ENCODE measurements at regions not wholly inside any gene's neighbourhood (a gene's known extent, or its start where the extent isn't known, plus 50 kb on each side); places are given as distances from the start of the nearest gene placed in this dataset.
A peak's percentile ranks its signal among the peaks of the same experiment; 100 is the strongest.

GRCh38 chr5:168209244-168209995, 82.0 kb upstream of the WWC1 start:
- DNase-seq (ENCODE audit: low spot score): no peak
- Mint-ChIP-seq H3K27me3 (ENCODE audit: low read depth) (peaks cover 3% of the 10 kb centered on the region), H3K36me3 (ENCODE audit: low read depth) (peaks cover 8% of the 10 kb centered on the region), H3K9me3 (ENCODE audit: low read depth) (no peaks in the 10 kb centered on the region), H3K4me1 (ENCODE audit: low read depth) (peaks cover 15% of the 10 kb centered on the region), H3K4me3 (ENCODE audit: unreplicated experiment) (no peak overlapping the region), H3K27ac (ENCODE audit: unreplicated experiment) (peak overlapping the region; percentile 85)
- no peak for TF ChIP-seq CTCF (IDR thresholded peaks at IDR 0.05)

- H3K4me1 Mint-ChIP-seq (ENCODE audit: low read depth): peaks cover 15% of the 10 kb centered on the region
- H3K27me3 Mint-ChIP-seq (ENCODE audit: low read depth): peaks cover 3% of the 10 kb centered on the region
- TF ChIP-seq CTCF (IDR thresholded peaks at IDR 0.05): no peak
- no peak for DNase-seq (ENCODE audit: low spot score)
- peak overlapping the region; percentile 85 for H3K27ac Mint-ChIP-seq (ENCODE audit: unreplicated experiment)
- H3K36me3 Mint-ChIP-seq (ENCODE audit: low read depth): peaks cover 6% of the 10 kb centered on the region
- no peaks in the 10 kb centered on the region for H3K9me3 Mint-ChIP-seq (ENCODE audit: low read depth)
- H3K4me3 Mint-ChIP-seq (ENCODE audit: unreplicated experiment): no peak overlapping the region
Observed at GRCh38 chr5:168209997-168210396, 81.4 kb upstream of the WWC1 start.

- Mint-ChIP-seq H3K27me3 (ENCODE audit: low read depth) (peaks cover 3% of the 10 kb centered on the region), H3K9me3 (ENCODE audit: low read depth) (no peaks in the 10 kb centered on the region), H3K36me3 (ENCODE audit: low read depth) (peaks cover 5% of the 10 kb centered on the region), H3K27ac (ENCODE audit: unreplicated experiment) (no peak overlapping the region), H3K4me1 (ENCODE audit: low read depth) (peaks cover 20% of the 10 kb centered on the region), H3K4me3 (ENCODE audit: unreplicated experiment) (no peak overlapping the region)
- DNase-seq (ENCODE audit: low spot score): no peak
- TF ChIP-seq CTCF (IDR thresholded peaks at IDR 0.05): no peak
Observed at GRCh38 chr5:168211245-168211644, 80.2 kb upstream of the WWC1 start.

- Mint-ChIP-seq H3K36me3 (ENCODE audit: low read depth) (peaks cover 4% of the 10 kb centered on the region), H3K27me3 (ENCODE audit: low read depth) (peaks cover 3% of the 10 kb centered on the region), H3K9me3 (ENCODE audit: low read depth) (no peaks in the 10 kb centered on the region), H3K4me3 (ENCODE audit: unreplicated experiment) (no peak overlapping the region), H3K27ac (ENCODE audit: unreplicated experiment) (no peak overlapping the region), H3K4me1 (ENCODE audit: low read depth) (peaks cover 20% of the 10 kb centered on the region)
- no peak for DNase-seq (ENCODE audit: low spot score)
- TF ChIP-seq CTCF (IDR thresholded peaks at IDR 0.05): no peak
Observed at GRCh38 chr5:168211936-168212335, 79.5 kb upstream of the WWC1 start.

GRCh38 chr5:168214071-168214470, 77.4 kb upstream of the WWC1 start:
- Mint-ChIP-seq H3K4me3 (ENCODE audit: unreplicated experiment) (no peak overlapping the region), H3K4me1 (ENCODE audit: low read depth) (peaks cover 18% of the 10 kb centered on the region), H3K36me3 (ENCODE audit: low read depth) (peaks cover 4% of the 10 kb centered on the region), H3K27me3 (ENCODE audit: low read depth) (peaks cover 3% of the 10 kb centered on the region), H3K9me3 (ENCODE audit: low read depth) (no peaks in the 10 kb centered on the region), H3K27ac (ENCODE audit: unreplicated experiment) (no peak overlapping the region)
- TF ChIP-seq CTCF (IDR thresholded peaks at IDR 0.05): no peak
- DNase-seq (ENCODE audit: low spot score): no peak
